Activated naive CD4-positive, alpha-beta T cell treated with Interleukin-2 at 50 U/mL for 16 hours (primary cell): ENCODE measurements at regions not wholly inside any gene's neighbourhood (a gene's known extent, or its start where the extent isn't known, plus 50 kb on each side); places are given as distances from the start of the nearest gene placed in this dataset.
"Not testable (repeated sequence)": the region's sequence is repeated elsewhere in the genome, so short reads cannot be mapped to it uniquely, and the experiment has no call there.

Source experiments
- DNase-seq: peaks from one replicate; pipeline ENCODE4 v3.0.0-alpha.2; 2020

- DNase-seq, result no peak
Observed at GRCh38 chr10:65090991-65091390, 1569.8 kb downstream of the REEP3 start.

DNA sequence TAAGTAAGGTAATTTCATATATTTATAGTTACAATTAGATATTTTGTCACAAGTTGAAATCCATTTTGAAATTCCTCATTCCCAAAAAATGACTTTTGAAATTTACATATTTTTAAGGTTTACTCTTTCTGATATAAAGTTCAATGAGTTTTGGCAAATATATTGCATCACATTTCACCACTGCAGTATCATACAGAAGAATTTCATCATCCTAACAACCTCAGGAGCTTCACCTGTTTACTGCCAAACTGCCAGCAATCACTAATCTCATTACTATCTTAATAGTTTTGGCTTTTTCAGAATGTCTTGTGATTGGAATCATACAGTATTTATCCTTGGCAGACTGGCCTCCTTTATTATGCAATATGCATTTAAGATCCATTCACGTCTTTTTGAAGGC lies 1578.9 kb downstream of the REEP3 start:
- no peak for DNase-seq

GRCh38 chr10:65100881-65101280 lies 1579.7 kb downstream of the REEP3 start:
- not testable (repeated sequence) for DNase-seq

DNA sequence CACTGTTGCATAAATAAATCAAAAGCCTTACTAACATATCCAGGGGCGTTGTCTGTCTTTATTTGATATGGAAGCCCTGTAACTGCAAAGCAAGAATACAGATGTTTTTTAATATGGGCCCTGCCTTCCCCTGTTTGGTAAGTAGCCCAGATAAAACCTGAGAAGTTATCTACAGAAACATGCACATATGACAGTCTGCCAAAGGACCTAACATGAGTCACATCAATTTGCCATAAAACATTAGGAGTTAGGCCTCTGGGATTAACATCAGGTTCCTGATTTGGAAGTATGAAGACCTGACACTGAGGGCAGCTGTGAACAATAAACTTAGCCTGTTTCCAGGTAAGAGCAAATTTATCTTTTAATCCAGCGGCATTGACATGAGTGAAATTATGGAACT lies 1588.8 kb downstream of the REEP3 start:
- DNase-seq, result no peak

DNA sequence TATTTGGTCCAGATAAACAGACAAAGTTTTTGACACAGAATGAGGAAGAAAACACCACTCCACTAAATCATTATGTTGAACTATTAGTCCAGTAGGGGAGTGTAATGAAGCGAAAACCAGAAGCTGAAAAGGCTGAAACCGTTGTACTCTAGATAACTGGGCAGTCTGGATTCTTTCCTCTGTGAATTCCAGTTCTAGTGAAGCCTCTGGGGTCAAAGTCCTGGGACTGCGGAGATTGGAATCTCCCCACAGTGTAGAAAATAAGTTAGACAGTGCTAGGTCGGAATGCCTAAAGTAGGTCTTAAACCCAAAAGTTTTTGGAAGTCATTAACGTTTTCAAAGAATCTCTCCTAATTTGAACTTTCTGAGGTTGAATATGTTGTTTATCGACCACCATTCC lies 1589.9 kb downstream of the REEP3 start:
- DNase-seq, result not testable (repeated sequence)

DNA sequence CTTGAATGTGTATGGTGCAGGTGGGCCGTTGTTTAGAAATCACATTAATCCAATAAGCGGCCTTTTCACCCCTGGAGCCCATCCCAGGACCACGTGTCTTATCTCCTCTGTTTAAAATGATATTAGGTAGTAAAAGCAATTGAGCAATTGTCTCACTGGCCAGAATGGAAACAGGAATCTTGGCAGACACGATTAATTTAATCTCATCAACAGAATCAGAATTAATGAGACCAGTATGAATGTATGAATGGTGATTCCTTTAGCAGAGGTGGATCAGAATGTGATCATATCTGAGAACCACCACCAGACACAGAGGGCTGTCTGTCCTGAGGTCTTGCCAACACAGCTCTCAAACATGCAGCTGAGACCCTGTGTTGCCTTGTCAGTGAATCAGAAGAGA lies 1591.4 kb downstream of the REEP3 start:
- no peak for DNase-seq

GRCh38 chr10:65123120-65123519 lies 1601.9 kb downstream of the REEP3 start:
- no peak for DNase-seq

DNA sequence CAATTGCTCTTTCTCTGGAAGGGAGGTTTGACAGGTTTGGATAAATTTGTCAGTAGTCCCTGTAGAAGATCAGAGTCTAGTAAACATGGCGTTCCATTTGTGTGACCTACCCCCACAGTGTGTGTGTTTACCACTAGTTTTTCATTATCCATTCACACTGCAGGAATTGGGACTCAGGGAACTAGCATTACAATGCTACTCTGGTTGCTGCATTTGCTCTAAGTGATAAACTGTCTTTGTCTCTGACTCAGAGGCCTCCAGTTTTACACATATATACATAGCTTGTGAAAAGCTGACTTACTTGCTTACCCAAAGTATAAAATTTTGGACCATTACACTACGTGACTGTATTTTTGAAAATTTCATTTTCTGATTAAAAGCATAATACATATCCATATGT lies 1604.0 kb downstream of the REEP3 start:
- no peak for DNase-seq

GRCh38 chr10:65126288-65126687 lies 1605.1 kb downstream of the REEP3 start:
- DNase-seq, result no peak

GRCh38 chr10:65128277-65128676 lies 1607.1 kb downstream of the REEP3 start:
- DNase-seq, result no peak

DNA sequence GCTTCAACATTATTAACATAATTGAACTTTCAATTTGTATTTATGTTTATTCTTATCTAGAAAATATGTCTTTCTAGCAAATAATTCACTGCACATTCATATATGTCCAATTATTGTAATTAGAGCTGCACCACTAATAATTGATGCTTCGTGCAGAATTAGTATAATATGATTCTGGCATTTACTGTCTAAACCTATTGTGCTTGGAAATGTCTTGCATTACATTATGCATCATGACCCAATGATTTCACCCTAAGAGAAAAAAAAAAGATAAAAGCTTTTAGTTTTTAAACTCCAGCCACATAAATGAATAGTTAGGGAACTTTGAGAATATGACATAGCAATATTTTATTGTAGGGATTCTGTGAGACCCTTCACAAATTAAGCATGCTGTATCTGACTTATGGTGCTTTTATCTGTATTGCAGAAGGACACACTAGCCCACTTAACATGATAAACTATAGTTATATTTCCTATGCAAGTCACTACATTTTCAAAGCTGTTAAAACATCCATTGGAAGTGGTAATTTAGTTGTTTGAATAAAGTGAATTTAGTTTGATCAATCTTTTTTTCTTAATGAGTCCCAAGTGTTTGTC lies 1609.1 kb downstream of the REEP3 start:
- DNase-seq, result no peak

DNA sequence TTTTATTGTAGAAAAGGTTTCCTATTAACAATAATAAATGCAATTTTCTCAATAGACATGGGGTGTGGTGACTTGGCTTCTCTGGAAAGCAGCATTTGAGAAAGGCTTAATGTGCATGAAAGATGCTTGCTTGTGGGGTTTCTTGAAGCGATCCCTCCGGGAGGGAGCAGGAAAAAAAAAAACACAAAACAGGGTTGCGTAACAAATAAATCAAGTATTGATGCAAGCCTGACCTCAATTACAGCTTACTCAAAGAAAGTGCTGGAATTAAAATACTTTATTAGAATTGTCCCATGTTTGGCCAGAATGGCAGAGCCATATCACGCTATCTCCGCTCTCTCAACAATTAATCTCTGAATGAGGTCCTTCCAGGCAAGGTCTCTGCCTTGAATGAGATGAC lies 1612.5 kb downstream of the REEP3 start:
- no peak for DNase-seq

DNA sequence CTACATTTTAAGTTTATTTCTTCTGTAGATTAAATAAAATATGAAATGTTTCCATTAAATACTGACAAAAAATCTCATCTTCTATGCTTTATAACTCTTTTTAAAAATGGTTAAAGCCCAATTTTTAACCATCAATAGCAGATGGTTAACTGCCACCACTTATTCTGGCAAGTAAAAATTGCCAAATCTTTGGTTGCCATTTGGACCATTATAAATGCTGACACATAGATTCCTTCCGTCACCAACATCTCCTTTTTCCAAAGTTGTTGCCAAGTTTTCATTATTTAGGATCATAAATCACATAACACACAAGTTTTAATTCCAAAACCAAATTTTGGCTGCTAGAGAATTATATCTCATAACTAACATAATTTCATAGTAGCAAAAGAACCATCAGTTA lies 1614.3 kb downstream of the REEP3 start:
- no peak for DNase-seq

GRCh38 chr10:65142641-65143435 lies 1621.6 kb downstream of the REEP3 start:
- no peak for DNase-seq

- no peak for DNase-seq
Observed at GRCh38 chr10:65143723-65144122, 1622.5 kb downstream of the REEP3 start.

DNA sequence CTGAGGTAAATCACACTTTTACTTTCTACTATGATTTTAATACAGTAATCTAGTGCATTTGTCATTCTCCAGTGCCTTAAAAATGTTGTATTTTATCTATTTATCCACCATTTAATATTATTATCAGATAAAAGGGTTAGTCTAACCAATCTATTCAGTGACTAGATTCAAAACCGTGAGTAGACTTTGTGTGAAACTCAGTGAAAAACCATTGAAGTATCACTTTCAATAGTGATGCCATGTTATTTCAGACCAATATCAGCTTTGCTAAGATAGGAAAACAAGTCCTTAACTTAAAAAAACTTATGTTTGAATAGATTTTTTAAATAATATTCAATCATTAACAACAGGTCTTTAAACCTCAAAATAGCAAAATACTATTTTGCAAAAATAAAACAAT lies 1628.7 kb downstream of the REEP3 start:
- DNase-seq, result no peak

DNA sequence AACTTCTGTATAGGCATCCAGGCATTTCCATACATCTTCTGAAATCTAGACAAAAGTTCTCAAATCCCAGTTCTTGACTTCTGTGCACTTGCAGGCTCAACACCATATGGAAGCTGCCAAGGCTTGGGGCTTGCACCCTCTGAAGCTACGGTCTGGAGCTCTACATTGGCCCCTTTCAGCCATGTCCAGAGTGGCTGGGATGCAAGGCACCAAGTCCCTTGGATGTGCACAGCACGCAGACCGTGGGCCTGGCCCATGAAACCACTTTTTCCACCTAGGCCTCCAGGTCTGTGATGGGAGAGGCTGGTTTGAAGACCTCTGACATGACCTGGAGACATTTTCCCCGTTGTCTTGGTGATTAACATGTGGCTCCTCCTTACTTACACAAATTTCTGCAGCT lies 1645.1 kb downstream of the REEP3 start:
- DNase-seq, result no peak

GRCh38 chr10:65172249-65172648 lies 1651.0 kb downstream of the REEP3 start:
- no peak for DNase-seq

DNA sequence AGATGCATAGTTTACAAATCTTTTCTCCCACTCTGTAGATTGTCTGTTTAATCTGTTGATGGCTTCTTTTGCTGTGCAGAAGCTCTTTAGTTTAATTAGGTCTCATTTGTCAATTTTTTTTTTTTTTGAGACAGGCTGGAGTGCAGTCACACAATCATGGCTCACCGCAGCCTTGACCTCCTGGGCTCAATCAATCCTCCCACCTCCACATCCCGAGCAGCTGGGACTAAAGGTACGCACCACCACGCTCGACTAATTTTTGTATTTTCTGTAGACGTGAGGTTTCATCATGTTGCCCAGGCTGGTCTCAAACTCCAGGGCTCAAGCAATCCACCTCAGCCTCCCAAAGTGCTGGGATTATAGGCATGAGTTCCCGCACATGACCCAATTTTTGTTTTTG lies 1655.8 kb downstream of the REEP3 start:
- no peak for DNase-seq

GRCh38 chr10:65183236-65183635 lies 1662.0 kb downstream of the REEP3 start:
- no peak for DNase-seq

DNA sequence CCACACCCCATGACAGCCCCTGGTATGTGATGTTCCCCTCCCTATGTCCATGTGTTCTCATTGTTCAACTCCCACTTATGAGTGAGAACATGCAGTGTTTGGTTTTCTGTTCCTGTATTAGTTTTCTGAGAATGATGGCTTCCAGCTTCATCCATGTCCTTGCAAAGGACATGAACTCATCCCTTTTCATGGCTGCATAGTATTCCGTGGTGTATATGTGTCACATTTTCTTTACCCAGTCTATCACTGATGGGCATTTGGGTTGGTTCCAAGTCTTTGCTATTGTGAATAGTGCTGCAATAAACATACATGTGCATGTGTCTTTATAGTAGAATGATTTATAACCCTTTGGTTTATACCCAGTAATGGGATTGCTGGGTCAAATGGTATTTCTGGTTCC lies 1665.5 kb downstream of the REEP3 start:
- DNase-seq, result not testable (repeated sequence)

- no peak for DNase-seq
Observed at GRCh38 chr10:65194126-65194525, 1672.9 kb downstream of the REEP3 start.

DNA sequence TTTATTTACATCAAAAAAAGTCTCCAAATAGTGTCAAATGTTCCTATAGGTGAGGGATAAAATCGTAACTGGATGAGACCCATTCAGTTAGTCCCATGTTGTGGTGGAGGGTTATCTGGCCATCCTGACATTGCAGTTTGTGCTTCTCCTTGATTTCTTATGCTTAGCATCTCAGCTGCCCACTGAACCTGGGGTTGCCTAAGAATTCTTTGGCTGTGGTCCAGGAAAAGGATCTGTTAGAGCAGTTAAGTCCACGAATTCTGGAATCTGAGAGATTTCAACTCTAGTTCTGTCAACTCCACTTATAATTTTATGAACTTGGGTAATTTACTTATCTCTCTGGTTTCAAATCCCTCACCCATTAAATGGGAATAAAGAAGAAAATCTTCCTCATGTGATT lies 1673.4 kb downstream of the REEP3 start:
- no peak for DNase-seq

- no peak for DNase-seq
Observed at GRCh38 chr10:65196111-65196510, 1674.9 kb downstream of the REEP3 start.

DNA sequence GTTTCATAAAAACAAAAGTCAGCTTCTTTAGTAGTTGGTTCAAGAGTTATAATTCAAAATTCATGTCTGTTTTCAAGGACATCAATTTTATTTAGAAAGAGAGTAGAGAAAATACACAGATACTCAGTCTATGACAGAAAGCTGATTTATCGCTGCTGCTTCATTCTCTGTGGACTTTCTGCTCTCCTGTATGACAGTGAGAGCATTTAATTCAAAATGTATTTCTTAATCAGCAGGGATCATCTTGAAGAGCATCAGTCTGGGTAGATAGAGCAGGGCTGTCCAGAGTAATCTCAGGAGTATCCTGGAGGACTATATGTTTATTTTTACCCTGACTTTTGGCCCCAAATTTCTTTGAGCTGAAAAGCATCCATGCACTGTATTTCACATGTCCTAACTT lies 1676.7 kb downstream of the REEP3 start:
- DNase-seq, result no peak
